NAMALWA (cell line): ENCODE measurements at regions not wholly inside any gene's neighbourhood (a gene's known extent, or its start where the extent isn't known, plus 50 kb on each side); places are given as distances from the start of the nearest gene placed in this dataset.

Experiments
- DNase-seq: peaks from one replicate; pipeline ENCODE4 v3.0.0-alpha.2; 2015; ENCODE audit warnings: low spot score

DNA sequence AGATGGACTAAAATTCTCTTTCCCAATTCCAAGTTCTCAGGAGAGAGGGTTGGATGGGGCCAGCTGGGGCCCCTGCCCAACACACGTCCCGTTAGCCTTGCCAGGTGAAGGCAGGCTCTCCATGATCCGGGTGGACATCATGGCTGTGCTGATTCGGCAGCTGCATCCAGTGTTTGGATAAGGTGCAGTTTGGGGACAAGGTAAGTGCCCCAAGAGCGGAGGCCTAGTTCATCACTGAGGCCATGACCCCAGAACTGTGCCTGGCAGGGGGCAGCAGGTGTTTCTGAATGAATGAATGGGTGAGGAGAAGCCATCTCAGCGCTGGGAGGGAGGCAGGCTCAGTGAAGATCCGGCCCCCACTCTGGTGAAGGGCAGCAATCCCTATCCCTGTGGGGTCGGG, 520.4 kb downstream of the TBC1D22A start:
- DNase-seq, result no peak

DNA sequence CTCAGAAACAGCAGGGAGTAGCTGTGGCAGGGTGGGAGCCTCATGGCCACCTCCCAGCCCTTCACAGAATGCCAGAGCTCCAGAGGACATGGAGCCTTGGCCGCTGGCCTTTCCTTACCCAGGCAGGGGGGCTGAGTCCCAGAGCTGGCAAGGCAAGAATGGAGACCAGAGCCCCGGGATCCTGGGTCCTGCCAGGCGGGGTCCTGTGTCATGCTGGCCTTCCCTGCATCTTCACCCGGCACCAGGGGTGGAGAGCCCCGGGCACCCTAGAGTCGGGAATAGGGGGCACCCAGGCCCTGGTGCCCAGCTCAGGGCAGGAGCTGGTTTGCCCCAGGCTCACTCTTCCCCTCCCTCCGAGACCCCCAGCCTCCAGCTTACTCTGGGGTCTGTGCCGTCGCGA, 519.9 kb downstream of the TBC1D22A start:
- no peak for DNase-seq

DNA sequence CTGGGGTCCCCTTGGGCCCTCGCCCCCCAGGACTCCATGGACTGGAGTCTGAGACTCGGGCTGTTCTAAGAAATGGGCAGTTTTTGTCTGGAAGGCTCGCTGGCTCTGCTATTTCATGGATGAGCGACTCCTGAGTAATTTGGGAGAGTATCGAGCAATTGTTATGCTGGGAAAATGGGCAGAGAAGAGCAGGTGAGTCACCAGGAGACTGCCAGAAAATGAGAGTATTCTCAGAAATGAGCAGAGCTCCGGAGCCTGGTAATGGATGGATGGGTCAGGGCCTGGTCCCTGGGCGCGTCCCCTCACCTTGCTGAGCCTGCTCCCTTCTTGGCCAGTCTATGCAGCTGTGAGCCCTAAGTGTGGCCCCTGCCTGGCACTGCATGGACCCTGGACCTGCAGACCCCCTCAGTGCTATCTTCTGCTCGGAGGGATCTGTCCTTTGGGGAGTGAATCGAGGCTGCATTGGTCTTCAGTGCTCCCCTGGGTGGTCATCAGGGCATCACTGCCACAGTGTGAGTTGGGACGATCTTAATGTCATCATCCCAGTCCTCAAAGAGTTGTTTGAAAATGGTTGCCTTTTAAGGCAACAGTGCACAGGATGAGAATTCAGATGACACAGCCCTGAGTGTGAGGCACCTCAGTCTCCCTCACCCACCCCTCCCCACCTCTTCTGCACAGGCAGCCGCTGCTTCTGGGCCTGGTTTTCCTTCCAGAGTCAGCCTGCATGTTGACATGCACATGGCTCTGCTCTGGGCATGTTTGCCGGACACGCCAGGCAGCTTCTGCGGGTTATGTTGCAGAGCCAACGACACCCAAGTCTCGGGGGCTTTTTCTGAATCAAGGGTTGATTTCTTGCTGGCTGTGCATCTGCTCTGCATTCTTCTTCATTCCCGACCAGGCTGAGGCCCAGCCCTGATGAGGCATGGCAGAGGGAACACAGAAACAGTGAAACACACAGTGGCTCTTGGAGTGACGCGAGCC, 519.0 kb downstream of the TBC1D22A start:
- DNase-seq, result no peak

DNA sequence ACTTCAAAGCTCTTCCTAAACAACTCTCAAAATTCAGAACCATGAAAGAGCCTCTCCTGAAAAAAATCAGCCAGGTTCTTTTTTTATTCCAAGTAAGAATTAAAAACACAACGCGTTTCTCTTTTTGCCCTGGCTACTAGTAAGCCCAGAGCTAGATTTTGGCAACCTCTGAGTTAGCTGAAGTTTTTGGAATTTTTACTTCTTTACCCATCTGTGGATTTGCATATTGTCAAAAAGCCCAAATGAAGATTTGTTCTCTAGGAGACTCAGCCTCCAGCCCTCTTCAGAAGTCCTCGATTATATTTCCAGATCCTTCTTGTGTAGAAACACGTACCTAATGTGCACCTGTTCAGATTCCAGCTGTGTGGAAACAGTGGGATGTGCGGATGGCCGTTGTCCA, 517.9 kb downstream of the TBC1D22A start:
- DNase-seq, result no peak

DNA sequence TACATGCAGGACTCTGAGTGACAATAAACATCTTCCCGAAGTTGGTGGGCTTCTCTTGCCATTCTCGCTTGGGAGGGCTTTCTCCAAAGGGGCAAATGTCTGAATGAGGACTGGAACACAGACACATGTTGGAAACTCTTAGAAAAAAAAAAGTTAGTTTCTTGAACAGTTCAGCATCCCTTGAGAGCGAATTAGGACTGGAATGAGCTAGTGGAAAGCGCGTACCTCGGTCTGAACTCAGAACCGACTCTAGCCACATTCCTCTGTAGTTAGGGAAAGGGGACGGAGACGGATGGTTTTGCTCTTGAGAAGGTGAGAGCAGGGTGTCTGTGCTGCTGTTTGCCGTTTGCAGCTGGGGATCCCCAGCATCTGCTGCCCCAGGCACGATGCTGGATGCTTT, 517.3 kb downstream of the TBC1D22A start:
- DNase-seq, result no peak

DNA sequence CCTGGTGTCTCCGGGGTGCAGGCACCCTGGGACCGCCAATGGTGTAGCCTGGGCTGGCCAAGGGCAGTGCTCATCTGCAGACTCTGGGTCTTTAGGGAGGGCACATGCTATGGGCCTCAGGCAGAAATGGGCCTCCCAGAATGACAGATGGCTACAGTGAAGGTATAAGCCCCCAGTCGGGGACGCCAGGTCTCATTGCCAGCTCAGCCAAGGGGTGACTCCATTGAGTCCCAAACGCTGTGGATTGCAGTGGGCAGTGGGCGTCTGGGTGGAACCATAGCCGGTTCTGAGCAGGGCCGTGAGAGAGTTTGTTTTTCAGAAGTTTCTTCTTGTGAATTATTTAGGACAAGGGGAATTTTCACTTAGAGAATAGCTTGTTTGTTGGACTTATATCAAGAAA, 516.9 kb downstream of the TBC1D22A start:
- no peak for DNase-seq

DNA sequence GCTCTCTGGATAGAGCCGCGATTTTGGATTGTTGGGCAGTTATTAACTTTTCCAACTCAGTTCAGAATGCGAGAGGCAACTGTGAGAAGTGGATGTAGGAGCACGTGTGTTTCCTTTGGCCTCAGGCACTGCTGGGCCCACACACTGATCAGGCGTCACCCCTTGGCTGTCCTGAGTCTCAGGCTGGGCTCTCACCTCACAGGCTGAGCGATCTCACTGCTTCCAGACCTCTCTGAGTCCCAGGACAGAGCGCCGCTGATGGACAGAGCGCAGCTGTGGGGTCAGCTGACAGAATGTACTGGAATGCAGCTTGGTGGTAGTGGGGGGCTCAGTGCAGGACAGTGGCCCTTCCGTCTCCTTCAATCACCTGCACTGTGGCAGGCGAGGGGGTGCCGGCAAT, 516.2 kb downstream of the TBC1D22A start:
- no peak for DNase-seq

DNA sequence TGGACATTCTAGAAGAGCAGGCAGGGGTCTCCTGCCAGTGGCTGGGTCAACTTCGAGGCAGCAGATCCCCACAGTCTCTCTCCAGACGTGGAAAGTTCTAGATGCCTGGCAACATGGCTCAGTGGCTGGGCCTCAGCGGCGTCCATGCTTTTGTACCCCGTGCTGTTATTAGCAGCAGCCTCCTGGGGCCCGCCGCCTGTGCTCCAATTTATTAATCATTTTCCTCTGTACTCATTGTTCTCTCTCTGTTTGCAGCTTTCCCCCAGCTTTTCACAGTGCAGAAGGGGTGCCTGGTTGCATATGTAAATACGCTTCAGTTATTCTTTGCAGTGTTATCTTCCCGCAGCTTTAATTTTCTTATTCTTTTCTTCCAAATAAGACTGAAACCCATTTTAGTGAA, 515.1 kb downstream of the TBC1D22A start:
- no peak for DNase-seq

DNA sequence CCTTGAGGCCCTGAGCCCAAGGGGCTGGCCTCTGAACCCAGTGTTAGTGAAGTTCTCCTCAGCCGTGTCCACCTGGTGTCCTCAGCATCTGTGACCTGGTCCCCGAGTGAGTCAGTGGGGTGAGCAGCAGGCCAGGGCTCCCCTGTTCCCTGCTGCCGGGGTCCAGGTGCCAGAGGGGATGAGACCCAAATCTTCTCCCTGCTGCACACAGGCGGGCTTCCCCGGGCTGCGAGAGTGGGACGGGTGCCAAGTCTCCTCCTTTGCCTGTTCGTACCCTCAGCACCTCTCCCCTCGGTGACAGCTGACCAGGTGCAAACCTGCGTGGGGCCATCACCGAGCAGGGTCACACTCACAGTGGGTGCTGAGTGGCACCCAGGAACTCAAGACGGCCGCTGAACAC, 514.5 kb downstream of the TBC1D22A start:
- DNase-seq, result no peak

DNA sequence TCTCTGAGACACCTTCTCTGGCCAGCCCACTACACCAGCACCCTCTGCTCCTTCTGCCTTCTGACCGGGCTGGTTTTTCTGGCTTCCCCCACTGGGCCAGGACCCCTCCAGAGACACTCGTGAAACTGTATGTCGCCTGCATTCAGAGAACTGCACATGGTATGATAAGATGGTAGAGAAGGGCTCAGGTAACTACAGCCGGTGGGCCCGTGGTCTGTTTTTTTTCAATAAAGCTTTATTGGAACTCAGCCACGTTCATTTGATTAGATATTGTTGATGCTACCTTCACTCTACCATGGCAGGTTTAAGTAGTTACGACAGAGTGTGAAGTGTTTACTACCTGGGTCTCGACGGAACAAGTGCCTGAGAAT, 514.0 kb downstream of the TBC1D22A start:
- DNase-seq, result no peak

DNA sequence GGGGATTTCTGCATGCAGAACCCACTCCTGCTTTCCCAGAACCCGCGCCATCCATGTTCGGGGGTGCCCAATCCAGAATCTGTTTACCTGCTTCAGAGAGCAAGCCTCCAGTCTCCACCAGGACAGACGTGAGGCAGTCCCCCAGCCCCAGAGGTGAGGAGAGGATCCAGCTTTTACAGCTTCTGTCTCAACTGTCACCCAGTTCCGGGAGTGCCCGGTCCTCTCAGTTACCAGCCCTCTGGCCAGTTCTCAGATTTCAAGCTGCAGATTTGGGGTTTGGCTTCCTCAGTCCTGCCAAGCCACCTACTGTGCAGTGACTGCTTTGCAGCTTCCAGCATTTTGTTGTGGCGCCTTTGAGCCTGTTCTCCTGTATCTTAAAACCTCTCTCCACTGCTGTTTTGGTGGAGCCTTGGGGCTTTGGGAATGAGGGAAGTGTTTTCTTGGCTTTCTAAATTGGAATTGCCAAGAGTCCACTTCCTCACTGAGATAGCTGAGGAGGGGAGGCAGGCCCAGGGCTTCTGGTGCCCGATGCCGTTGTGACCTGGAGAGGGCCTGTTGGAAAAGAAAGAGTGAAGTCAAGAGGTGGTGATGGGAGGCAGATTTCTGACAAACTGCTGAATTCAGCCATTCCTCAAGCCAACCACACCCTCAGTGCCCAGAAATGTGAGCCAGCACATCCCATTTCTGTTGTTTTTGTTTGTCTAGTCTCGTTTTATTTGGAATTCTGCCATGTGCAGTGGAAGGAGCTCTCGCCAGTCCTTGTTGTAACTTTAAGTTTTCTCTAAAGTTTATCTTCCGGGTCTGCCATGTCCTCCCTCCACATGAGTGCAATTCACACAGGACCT, 513.4 kb downstream of the TBC1D22A start:
- no peak for DNase-seq

DNA sequence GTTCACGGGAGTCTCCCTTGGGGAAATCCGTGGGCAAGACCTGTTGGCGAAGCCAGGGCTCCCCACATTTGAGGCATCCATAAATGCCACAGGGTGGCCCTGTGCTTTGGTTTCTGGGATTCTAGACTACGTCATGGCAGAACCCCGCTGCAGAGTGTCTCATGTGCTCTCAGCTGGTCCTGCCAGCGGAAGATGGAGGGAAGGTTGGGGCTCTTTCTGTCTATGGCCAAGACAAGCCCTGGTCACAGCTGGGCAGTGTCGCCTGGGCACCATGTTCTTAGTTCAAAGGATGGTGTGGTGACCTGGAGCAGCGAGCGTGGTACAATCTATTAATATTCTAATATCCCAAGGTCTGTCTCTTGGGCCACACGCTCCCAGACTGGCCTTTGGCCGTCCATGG, 511.7 kb downstream of the TBC1D22A start:
- no peak for DNase-seq

DNA sequence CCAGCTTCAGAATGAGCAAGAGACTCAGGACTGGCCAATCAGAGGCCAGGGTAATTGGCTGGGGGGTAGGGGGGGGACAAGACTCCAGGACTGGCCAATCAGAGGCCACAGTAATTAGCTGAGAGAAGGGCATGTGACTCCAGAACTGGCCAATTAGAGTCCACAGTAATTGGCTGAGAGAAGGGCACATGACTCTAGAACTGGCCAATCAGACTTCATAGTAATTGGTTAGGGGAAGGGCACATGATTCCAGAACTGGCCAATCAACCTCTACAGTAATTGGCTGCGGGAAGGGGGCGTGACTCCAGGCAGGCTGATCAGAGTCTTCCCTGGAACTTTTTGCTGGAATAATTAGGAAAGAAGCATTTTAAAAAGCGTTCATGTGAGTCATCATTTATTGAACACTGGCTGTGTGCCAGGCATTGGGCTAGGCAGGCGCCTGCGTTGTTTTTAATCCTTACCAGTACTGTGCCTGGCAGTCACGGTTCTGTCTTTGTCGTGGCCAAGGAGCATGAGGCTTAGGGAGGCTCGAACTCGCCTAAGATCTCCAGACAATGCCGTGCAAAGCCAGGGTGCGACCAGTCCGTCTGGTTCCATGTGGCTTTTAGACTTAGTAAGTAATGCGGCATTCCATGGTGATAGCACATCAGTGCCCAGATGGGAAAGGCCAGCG, 508.1 kb downstream of the TBC1D22A start:
- peak; percentile 14 for DNase-seq

DNA sequence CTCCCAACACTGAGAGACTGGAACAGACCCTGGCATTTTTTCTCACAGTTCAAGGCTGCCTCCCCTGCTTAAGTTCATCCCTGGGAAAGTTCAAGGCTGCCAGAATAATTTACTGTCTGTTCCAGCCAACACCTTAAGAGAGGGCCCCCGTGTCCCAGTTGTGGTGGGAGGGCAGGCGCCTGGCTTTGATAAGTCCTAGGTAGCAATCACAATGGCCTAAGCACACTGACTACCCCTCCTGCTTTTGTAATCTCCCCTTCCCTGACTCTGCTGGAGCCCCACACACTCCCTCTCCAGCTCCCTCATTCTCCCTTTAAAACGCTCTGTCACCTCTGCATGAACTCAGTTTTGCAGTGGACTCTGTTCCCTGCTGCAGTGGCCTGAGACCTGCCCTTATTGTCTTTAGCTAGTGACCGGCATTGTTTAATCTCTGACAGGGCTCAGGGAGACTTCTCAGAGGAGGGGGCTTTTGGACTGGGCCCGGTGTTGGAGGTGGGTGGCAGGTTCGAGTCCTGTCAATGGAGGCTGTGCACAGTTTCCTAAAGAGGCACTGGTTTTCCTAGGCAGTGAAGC, 507.2 kb downstream of the TBC1D22A start:
- no peak for DNase-seq

DNA sequence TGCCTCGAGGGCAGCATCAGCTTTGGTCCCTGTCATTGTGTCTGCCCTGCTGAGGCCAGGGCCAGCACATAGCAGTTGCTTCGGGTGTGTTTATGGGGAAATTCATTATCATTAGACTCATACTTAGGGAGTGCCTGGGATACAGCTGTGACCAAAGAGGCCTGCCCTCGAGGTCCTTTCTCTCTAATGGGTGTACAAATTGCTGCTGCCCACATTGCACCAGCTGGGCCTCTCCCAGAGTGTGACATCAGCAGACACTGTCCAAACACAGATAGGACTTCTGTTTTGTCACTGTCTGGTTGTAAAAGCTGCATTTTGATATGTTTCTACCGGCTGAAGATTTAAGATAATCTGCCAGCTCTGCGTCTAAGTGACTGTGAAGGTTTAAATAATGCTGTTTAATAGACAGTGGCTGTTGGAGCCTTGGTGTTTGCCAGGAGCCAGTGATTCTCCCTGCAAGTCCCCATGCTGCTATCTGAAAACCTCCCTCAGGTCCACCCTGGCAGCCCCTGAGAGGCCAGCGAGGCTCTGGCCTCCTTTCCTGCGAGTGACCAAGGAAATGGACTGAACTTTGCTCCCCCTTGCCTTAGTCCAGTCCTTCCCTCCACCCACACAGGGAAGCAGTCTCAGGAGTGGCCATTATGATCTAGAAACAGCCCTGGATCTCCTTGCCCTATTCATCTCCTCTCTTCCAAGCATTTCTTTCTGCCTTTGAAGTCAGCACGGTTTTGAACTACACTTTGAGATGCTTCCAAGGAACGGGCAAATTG, 505.2 kb downstream of the TBC1D22A start:
- no peak for DNase-seq

DNA sequence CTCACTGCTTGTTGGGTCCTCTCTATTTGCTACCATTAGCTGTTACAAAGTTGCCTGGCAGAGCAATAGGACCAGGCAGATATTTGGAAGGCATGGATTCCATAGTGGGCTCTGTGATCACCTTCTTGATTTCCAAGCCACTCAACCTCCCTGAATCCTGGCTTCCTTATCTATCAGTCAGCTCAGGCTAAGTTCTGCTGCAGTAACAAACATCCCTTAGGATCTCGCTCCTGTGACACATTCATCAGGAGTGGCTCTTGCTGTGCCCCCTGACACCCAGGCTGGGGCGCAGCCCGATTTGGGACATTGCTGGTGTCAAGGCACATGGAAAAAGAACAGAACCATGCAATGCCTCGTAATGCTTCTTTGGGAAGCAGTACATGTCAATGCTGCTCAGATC, 503.9 kb downstream of the TBC1D22A start:
- DNase-seq, result no peak

DNA sequence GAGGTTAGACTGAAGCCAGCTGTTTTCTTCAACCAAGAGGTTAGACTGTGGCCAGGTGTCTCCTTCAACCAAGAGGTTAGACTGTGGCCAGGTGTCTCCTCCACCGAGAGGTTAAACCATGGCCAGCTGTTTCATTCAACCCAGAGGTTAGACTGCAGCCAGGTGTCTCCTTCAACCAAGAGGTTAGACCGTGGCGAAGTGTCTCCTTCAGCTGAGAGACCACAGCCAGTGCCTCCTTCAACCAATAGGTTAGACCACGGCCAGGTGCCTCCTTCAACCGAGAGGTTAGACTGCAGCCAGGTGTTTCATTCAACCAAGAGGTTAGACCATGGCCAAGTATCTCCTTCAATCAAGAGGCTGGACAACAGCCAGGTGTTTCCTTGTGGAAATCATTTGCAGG, 498.1 kb downstream of the TBC1D22A start:
- DNase-seq, result no peak

DNA sequence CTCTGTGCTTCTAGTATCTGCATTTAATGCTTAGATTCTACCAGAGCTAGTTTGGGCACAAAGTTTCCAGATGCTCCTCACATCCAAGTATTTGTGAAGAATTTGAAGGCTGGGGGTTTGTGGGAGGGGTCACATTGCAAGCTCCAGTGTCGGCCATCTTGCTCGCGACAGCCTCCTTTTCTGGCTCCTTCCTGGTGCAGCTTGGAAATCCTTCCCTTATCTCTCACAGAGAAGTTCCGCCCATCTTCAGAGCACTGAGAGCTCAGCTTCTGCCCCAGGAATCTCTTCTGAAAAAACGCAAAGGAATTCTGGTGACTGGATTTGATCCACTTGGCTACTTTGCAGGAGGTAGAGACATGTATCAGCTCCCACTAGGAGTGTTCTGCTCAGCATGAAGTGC, 497.5 kb downstream of the TBC1D22A start:
- peak; percentile 20 for DNase-seq

DNA sequence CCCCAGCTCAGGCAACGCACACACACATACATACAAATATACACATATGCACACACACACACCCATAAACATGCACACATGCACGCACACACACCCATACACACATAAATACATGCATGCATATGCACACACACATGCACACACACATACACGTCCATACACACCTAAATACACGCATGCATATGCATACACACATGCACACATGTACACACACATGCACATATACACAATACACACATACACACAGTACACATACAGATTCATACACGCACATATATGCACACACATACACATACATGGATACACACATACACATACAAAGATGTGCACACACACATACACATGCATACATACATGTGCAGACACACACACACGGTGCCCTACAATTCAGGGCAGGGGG, 496.6 kb downstream of the TBC1D22A start:
- DNase-seq, result no peak

DNA sequence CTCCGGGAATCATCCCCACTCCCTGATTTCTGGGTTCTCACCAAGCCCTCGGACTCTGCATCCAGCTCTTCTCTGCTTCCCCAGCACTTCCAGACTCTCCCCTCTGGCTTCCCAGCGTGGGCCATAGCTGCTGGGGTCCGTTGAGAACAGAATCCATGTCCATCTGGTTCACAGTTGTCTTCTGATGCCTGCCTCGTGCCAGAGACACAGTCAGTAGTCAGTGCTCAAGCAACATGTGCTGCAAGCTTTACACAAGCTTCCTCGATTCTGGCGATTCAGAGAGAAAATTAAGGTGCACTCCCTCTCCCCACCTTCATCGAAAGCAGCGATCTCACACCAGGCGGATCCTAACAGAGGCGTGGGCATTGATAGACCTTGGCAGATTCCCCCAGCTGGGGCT, 495.5 kb downstream of the TBC1D22A start:
- DNase-seq, result no peak

DNA sequence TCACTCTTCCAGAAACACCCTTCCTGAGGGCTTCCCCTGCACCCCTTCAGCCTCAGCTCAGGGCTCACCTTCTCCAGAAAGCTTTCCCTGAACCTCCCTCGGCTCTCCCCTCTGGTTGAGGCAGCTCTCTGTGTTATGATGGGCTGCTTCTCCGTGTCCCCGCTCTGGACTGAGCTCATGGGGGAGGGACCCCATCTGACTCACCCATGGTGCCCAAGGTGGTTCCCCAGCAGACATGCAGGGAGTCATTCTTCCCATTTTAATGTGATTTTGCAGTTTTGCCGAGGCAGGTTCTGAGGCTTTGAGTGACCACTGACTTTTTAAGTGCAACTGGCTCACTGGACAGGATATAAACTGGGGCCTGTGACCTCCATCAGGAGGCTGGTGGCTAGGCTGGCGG, 495.1 kb downstream of the TBC1D22A start:
- DNase-seq, result no peak

DNA sequence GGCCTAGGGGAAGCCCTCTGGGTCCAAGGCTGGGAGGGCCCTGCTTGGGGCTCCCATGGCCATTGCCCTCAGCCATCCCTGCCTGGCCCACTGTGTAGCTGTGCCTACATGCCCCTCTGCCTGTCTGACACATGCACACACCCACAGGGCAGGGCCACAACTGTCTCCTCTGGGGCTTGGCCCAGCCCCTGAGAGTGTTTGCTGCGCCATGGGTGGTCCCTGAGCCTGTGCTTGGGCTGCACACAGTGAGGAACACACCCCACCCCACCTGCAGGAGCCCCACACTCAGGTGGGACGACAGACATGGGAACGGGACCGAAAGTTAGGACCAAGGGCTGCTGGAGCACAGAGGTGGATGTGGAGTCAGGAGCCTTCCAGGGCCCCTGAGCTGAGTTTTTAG, 489.5 kb downstream of the TBC1D22A start:
- DNase-seq, result no peak
